ENCODE measurements at regions not wholly inside any gene's neighbourhood (a gene's known extent, or its start where the extent isn't known, plus 50 kb on each side); places are given as distances from the start of the nearest gene placed in this dataset.

DNA sequence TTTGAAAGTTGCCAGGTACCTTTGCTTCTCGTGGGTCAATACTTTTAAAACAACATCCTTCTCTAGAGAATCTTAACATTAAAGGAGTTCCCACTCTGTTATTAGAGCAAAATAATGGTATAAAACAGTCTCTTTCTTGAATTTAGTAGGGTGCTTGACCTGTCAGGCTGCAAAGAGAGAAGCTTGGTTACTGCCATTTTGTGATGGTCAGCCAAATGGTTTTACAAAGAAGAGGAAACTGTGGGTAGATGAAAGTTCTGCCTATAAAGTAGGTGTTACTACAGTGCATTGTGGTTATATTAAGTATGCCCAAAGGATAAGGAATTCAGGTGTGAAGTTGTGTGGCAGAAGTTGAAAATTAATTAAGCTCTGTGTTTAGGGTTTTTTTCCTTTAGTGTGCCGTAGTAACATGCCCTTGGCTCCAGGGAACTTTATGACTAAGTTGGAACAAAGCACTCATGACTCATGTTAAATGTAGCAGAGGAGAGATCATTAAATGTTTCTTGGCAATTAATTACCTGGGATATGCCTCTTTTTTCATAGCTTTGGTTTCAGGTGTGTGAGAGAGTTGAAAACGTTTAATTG, 354.0 kb upstream of the KITLG start:
- DNase-seq (ENCODE audit: low spot score): no peak
- H3K9me3 ChIP-seq (ENCODE audit: severe bottlenecking): no peaks in the 10 kb centered on the region
- peak overlapping the region; percentile 87 for H3K27ac ChIP-seq (ENCODE audit: poor library complexity, severe bottlenecking)
- no peaks in the 10 kb centered on the region for H3K36me3 ChIP-seq (ENCODE audit: low read depth)
- peak; percentile 93 for ATAC-seq (ENCODE audit: low read depth)
- no peaks in the 10 kb centered on the region for H3K27me3 ChIP-seq (ENCODE audit: insufficient read depth, poor library complexity, severe bottlenecking)
- no peak overlapping the region for H3K4me3 ChIP-seq (ENCODE audit: severe bottlenecking)
- TF ChIP-seq, protein P1, sequence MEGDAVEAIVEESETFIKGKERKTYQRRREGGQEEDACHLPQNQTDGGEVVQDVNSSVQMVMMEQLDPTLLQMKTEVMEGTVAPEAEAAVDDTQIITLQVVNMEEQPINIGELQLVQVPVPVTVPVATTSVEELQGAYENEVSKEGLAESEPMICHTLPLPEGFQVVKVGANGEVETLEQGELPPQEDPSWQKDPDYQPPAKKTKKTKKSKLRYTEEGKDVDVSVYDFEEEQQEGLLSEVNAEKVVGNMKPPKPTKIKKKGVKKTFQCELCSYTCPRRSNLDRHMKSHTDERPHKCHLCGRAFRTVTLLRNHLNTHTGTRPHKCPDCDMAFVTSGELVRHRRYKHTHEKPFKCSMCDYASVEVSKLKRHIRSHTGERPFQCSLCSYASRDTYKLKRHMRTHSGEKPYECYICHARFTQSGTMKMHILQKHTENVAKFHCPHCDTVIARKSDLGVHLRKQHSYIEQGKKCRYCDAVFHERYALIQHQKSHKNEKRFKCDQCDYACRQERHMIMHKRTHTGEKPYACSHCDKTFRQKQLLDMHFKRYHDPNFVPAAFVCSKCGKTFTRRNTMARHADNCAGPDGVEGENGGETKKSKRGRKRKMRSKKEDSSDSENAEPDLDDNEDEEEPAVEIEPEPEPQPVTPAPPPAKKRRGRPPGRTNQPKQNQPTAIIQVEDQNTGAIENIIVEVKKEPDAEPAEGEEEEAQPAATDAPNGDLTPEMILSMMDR (IDR thresholded peaks at IDR 0.05; ENCODE audit: poor library complexity, severe bottlenecking): no peak
- peaks cover 28% of the 10 kb centered on the region for H3K4me1 ChIP-seq (ENCODE audit: insufficient read depth, poor library complexity, severe bottlenecking)

DNA sequence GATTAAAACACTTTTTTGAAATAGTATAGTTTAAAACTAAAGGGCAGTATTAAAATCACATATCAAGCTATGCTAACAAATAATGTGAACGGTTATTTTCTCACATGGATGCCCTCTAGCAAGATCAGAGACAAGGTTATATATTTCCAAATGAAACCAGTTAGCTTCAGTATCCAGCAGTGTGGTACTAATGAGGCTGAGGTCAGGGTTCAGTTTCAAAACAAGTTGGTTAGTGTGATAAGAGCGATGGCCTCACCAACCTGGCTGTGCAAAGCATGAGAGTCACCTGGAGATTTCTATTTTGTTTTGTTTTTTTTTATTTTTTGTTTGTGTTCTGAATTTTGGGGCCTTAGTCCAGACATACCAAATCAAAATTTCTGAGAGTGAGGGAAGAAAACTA, 352.2 kb upstream of the KITLG start:
- H3K27ac ChIP-seq (ENCODE audit: poor library complexity, severe bottlenecking): no peak overlapping the region
- ATAC-seq (ENCODE audit: low read depth) (no peak), DNase-seq (ENCODE audit: low spot score) (no peak)
- H3K4me1 ChIP-seq (ENCODE audit: insufficient read depth, poor library complexity, severe bottlenecking): peaks cover 28% of the 10 kb centered on the region
- no peaks in the 10 kb centered on the region for H3K27me3 ChIP-seq (ENCODE audit: insufficient read depth, poor library complexity, severe bottlenecking)
- TF ChIP-seq, protein P1 (IDR thresholded peaks at IDR 0.05; ENCODE audit: poor library complexity, severe bottlenecking): no peak
- H3K36me3 ChIP-seq (ENCODE audit: low read depth): no peaks in the 10 kb centered on the region
- H3K4me3 ChIP-seq (ENCODE audit: severe bottlenecking): no peak overlapping the region
- no peaks in the 10 kb centered on the region for H3K9me3 ChIP-seq (ENCODE audit: severe bottlenecking)

DNA sequence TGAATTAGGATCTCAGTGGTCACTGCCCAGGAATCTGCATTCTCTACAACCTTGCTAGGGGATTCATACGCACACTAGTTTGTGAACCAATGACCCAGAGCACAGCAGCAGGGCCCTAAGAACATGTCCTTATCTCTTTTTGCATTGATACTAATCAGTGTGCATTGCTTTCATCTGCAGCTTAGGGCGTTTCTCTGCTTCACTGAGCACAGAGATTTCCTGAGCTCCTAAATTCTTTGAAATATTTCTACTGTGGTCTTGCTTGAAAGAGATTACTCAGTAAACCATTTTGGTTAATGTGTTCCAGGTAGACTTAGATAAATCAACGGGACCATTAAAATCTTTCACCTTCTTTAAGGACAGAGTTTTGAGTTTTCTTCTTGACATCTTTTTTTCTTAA, 351.3 kb upstream of the KITLG start:
- Histone ChIP-seq H3K27ac (ENCODE audit: poor library complexity, severe bottlenecking) (no peak overlapping the region), H3K4me1 (ENCODE audit: insufficient read depth, poor library complexity, severe bottlenecking) (peaks cover 33% of the 10 kb centered on the region), H3K4me3 (ENCODE audit: severe bottlenecking) (no peak overlapping the region), H3K9me3 (ENCODE audit: severe bottlenecking) (no peaks in the 10 kb centered on the region), H3K36me3 (ENCODE audit: low read depth) (no peaks in the 10 kb centered on the region), H3K27me3 (ENCODE audit: insufficient read depth, poor library complexity, severe bottlenecking) (no peaks in the 10 kb centered on the region)
- TF ChIP-seq, protein P1 (IDR thresholded peaks at IDR 0.05; ENCODE audit: poor library complexity, severe bottlenecking): no peak
- ATAC-seq (ENCODE audit: low read depth): no peak
- no peak for DNase-seq (ENCODE audit: low spot score)

DNA sequence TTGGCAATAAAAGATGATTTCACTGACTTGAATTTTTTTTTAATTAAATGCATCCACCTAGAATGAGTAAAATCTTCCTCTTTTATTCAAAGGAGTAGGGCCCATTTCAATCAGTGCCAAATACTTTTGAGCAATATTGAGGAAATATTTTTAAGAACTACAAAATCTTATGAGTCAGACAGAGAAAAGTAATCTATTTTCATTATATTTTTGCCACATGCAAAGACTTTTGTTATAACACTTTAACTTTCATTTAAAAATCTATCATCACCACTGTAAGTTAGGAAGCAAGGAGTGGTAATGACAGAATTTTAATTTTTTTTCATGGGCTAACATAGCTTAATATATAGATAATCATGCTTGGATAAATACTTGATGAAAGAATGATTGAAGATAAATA, 345.2 kb upstream of the KITLG start:
- Histone ChIP-seq H3K27ac (ENCODE audit: poor library complexity, severe bottlenecking) (peak overlapping the region; percentile 94), H3K27me3 (ENCODE audit: insufficient read depth, poor library complexity, severe bottlenecking) (no peaks in the 10 kb centered on the region), H3K36me3 (ENCODE audit: low read depth) (no peaks in the 10 kb centered on the region), H3K9me3 (ENCODE audit: severe bottlenecking) (no peaks in the 10 kb centered on the region), H3K4me1 (ENCODE audit: insufficient read depth, poor library complexity, severe bottlenecking) (peaks cover 34% of the 10 kb centered on the region), H3K4me3 (ENCODE audit: severe bottlenecking) (no peak overlapping the region)
- no peak for ATAC-seq (ENCODE audit: low read depth)
- DNase-seq (ENCODE audit: low spot score): no peak
- TF ChIP-seq, protein P1 (IDR thresholded peaks at IDR 0.05; ENCODE audit: poor library complexity, severe bottlenecking): no peak

DNA sequence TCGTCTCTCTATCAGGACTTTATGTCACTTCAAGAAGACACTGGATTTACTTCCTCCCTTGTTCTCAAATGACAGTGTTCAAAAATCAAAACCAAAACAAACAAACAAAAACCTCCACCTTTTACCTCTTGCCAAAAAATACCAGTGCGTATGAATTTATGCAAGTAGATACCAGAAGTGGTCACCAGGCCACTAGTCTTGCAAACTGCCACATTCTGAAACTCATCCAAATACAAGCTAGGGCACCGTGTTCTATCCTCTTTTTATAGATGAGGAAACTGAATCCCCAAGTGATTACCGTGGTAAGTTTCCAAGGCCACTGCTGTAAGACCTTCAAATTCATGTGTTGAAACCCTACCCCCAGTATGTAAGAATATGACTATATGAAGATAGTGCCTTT, 343.9 kb upstream of the KITLG start:
- H3K9me3 ChIP-seq (ENCODE audit: severe bottlenecking): no peaks in the 10 kb centered on the region
- DNase-seq (ENCODE audit: low spot score): no peak
- peaks cover 34% of the 10 kb centered on the region for H3K4me1 ChIP-seq (ENCODE audit: insufficient read depth, poor library complexity, severe bottlenecking)
- H3K27me3 ChIP-seq (ENCODE audit: insufficient read depth, poor library complexity, severe bottlenecking): no peaks in the 10 kb centered on the region
- H3K36me3 ChIP-seq (ENCODE audit: low read depth): no peaks in the 10 kb centered on the region
- no peak for ATAC-seq (ENCODE audit: low read depth)
- peak overlapping the region; percentile 94 for H3K27ac ChIP-seq (ENCODE audit: poor library complexity, severe bottlenecking)
- H3K4me3 ChIP-seq (ENCODE audit: severe bottlenecking): no peak overlapping the region
- TF ChIP-seq, protein P1 (IDR thresholded peaks at IDR 0.05; ENCODE audit: poor library complexity, severe bottlenecking): no peak
